Effector memory CD8-positive, alpha-beta T cell (primary cell): ENCODE measurements at regions not wholly inside any gene's neighbourhood (a gene's known extent, or its start where the extent isn't known, plus 50 kb on each side); places are given as distances from the start of the nearest gene placed in this dataset.

Experiments
- ATAC-seq: fragments of 150-1000 bp; cut with Tn5 transposase; replicated peaks from 2 replicates; pipeline ENCODE4 v1.10.0; 2021; ENCODE audit warnings: mild to moderate bottlenecking, moderate library complexity
- DNase-seq, 3 experiments: peaks; one replicate each; pipeline ENCODE4 v3.0.0; 2021
- H3K27ac Mint-ChIP-seq, 2 donors: one replicate each; pipeline ENCODE4 v1.8.0; 2022; ENCODE audit warnings: mild to moderate bottlenecking in 2 of 2, mixed read lengths in 2 of 2, moderate library complexity in 2 of 2
- H3K27me3 Mint-ChIP-seq, 2 donors: one replicate each; pipeline ENCODE4 v1.8.0; 2022; ENCODE audit warnings: mixed read lengths in 2 of 2
- H3K36me3 Mint-ChIP-seq: one replicate; pipeline ENCODE4 v1.8.0; 2022; ENCODE audit warnings: mild to moderate bottlenecking, moderate library complexity, mixed read lengths; ENCODE audit not compliant: insufficient read depth
- H3K4me1 Mint-ChIP-seq, 2 donors: one replicate each; pipeline ENCODE4 v1.8.0; 2022; ENCODE audit warnings: low read depth in 2 of 2, mixed read lengths in 2 of 2
- H3K4me3 Mint-ChIP-seq, 2 donors: one replicate each; pipeline ENCODE4 v1.8.0; 2022; ENCODE audit warnings: mild to moderate bottlenecking in 2 of 2, mixed read lengths in 2 of 2, moderate library complexity in 2 of 2
- H3K9me3 Mint-ChIP-seq, 2 donors: one replicate each; pipeline ENCODE4 v1.8.0; 2022; ENCODE audit warnings: mixed read lengths in 2 of 2

GRCh38 chr13:87100431-87100830 is 570.7 kb upstream of the SLITRK5 start:
- ATAC-seq (no peak), DNase-seq (no peak)
- Mint-ChIP-seq H3K36me3 (no peaks in the 10 kb centered on the region), H3K4me3 (no peak overlapping the region), H3K27ac (no peak overlapping the region), H3K9me3 (peaks cover 7 to 16% of the 10 kb centered on the region in 2 donors), H3K27me3 (no peaks in the 10 kb centered on the region), H3K4me1 (no peaks in the 10 kb centered on the region)

- Mint-ChIP-seq H3K4me1 (no peaks in the 10 kb centered on the region), H3K4me3 (no peak overlapping the region), H3K27ac (no peak overlapping the region), H3K27me3 (no peaks in the 10 kb centered on the region), H3K9me3 (peaks cover 5 to 8% of the 10 kb centered on the region in 2 donors), H3K36me3 (no peaks in the 10 kb centered on the region)
- DNase-seq (no peak), ATAC-seq (no peak)
Measured at GRCh38 chr13:87107651-87108050, 563.5 kb upstream of the SLITRK5 start.

- Mint-ChIP-seq H3K27me3 (no peaks in the 10 kb centered on the region), H3K9me3 (peaks cover 0 to 8% of the 10 kb centered on the region in 2 donors), H3K36me3 (peaks cover 3% of the 10 kb centered on the region), H3K4me3 (no peak overlapping the region), H3K4me1 (peaks cover 0 to 3% of the 10 kb centered on the region in 2 donors), H3K27ac (no peak overlapping the region)
- ATAC-seq (no peak), DNase-seq (no peak)
Measured at GRCh38 chr13:87120476-87120875, 550.7 kb upstream of the SLITRK5 start.

- ATAC-seq (peak; percentile 37), DNase-seq (no peak)
- Mint-ChIP-seq H3K4me1 (peaks cover 0 to 3% of the 10 kb centered on the region in 2 donors), H3K27me3 (no peaks in the 10 kb centered on the region), H3K36me3 (no peaks in the 10 kb centered on the region), H3K4me3 (no peak overlapping the region), H3K27ac (no peak overlapping the region), H3K9me3 (peaks cover 0 to 6% of the 10 kb centered on the region in 2 donors)
Measured at GRCh38 chr13:87122551-87122950, 548.6 kb upstream of the SLITRK5 start.

GRCh38 chr13:87123987-87124784 is 547.0 kb upstream of the SLITRK5 start:
- H3K36me3 Mint-ChIP-seq = no peaks in the 10 kb centered on the region
- ATAC-seq = peak; percentile 63
- H3K27ac Mint-ChIP-seq = no peak overlapping the region
- H3K4me3 Mint-ChIP-seq = no peak overlapping the region
- DNase-seq = no peak
- H3K4me1 Mint-ChIP-seq = peaks cover 0 to 3% of the 10 kb centered on the region in 2 donors
- H3K27me3 Mint-ChIP-seq = no peaks in the 10 kb centered on the region
- peaks cover 0 to 6% of the 10 kb centered on the region in 2 donors for H3K9me3 Mint-ChIP-seq

GRCh38 chr13:87124785-87125074 is 546.4 kb upstream of the SLITRK5 start:
- Mint-ChIP-seq H3K4me1 (peaks cover 0 to 3% of the 10 kb centered on the region in 2 donors), H3K9me3 (peaks cover 0 to 7% of the 10 kb centered on the region in 2 donors), H3K27me3 (no peaks in the 10 kb centered on the region), H3K4me3 (no peak overlapping the region), H3K36me3 (no peaks in the 10 kb centered on the region), H3K27ac (no peak overlapping the region)
- ATAC-seq = no peak
- no peak for DNase-seq

GRCh38 chr13:87128036-87128435 is 543.1 kb upstream of the SLITRK5 start:
- no peak overlapping the region for H3K4me3 Mint-ChIP-seq
- H3K27me3 Mint-ChIP-seq = no peaks in the 10 kb centered on the region
- H3K9me3 Mint-ChIP-seq = peaks cover 0 to 7% of the 10 kb centered on the region in 2 donors
- ATAC-seq (no peak), DNase-seq (no peak)
- H3K27ac Mint-ChIP-seq = no peak overlapping the region
- H3K36me3 Mint-ChIP-seq = no peaks in the 10 kb centered on the region
- peaks cover 0 to 3% of the 10 kb centered on the region in 2 donors for H3K4me1 Mint-ChIP-seq

GRCh38 chr13:87128491-87128890 is 542.7 kb upstream of the SLITRK5 start:
- ATAC-seq (no peak), DNase-seq (no peak)
- Mint-ChIP-seq H3K4me3 (no peak overlapping the region), H3K9me3 (peaks cover 0 to 7% of the 10 kb centered on the region in 2 donors), H3K36me3 (no peaks in the 10 kb centered on the region), H3K27me3 (no peaks in the 10 kb centered on the region), H3K4me1 (peaks cover 0 to 3% of the 10 kb centered on the region in 2 donors), H3K27ac (no peak overlapping the region)

GRCh38 chr13:87129602-87130300 is 541.4 kb upstream of the SLITRK5 start:
- Mint-ChIP-seq H3K4me1 (no peaks in the 10 kb centered on the region), H3K27ac (no peak overlapping the region), H3K36me3 (no peaks in the 10 kb centered on the region), H3K27me3 (no peaks in the 10 kb centered on the region), H3K9me3 (peaks cover 0 to 3% of the 10 kb centered on the region in 2 donors), H3K4me3 (no peak overlapping the region)
- ATAC-seq (no peak), DNase-seq (no peak)

GRCh38 chr13:87130423-87130822 is 540.7 kb upstream of the SLITRK5 start:
- H3K36me3 Mint-ChIP-seq = no peaks in the 10 kb centered on the region
- H3K9me3 Mint-ChIP-seq = peaks cover 0 to 3% of the 10 kb centered on the region in 2 donors
- no peaks in the 10 kb centered on the region for H3K27me3 Mint-ChIP-seq
- no peaks in the 10 kb centered on the region for H3K4me1 Mint-ChIP-seq
- no peak for ATAC-seq
- no peak overlapping the region for H3K4me3 Mint-ChIP-seq
- no peak overlapping the region for H3K27ac Mint-ChIP-seq
- no peak for DNase-seq

- ATAC-seq (no peak), DNase-seq (no peak)
- Mint-ChIP-seq H3K9me3 (peaks cover 0 to 1% of the 10 kb centered on the region in 2 donors), H3K27me3 (no peaks in the 10 kb centered on the region), H3K4me3 (no peak overlapping the region), H3K36me3 (no peaks in the 10 kb centered on the region), H3K4me1 (no peaks in the 10 kb centered on the region), H3K27ac (no peak overlapping the region)
Measured at GRCh38 chr13:87131611-87132010, 539.6 kb upstream of the SLITRK5 start.

GRCh38 chr13:87138866-87139265 is 532.3 kb upstream of the SLITRK5 start:
- Mint-ChIP-seq H3K27ac (no peak overlapping the region), H3K4me3 (no peak overlapping the region), H3K9me3 (peaks cover 0 to 2% of the 10 kb centered on the region in 2 donors), H3K36me3 (no peaks in the 10 kb centered on the region), H3K4me1 (no peaks in the 10 kb centered on the region), H3K27me3 (no peaks in the 10 kb centered on the region)
- ATAC-seq (no peak), DNase-seq (no peak)

- Mint-ChIP-seq H3K4me3 (no peak overlapping the region), H3K27me3 (no peaks in the 10 kb centered on the region), H3K9me3 (peaks cover 8 to 9% of the 10 kb centered on the region in 2 donors), H3K27ac (no peak overlapping the region), H3K36me3 (no peaks in the 10 kb centered on the region), H3K4me1 (no peaks in the 10 kb centered on the region)
- no peak for DNase-seq
- no peak for ATAC-seq
Measured at GRCh38 chr13:87147076-87147475, 524.1 kb upstream of the SLITRK5 start.

GRCh38 chr13:87153371-87153770 is 517.8 kb upstream of the SLITRK5 start:
- DNase-seq (no peak), ATAC-seq (no peak)
- no peaks in the 10 kb centered on the region for H3K4me1 Mint-ChIP-seq
- no peak overlapping the region for H3K27ac Mint-ChIP-seq
- H3K27me3 Mint-ChIP-seq = no peaks in the 10 kb centered on the region
- no peak overlapping the region for H3K4me3 Mint-ChIP-seq
- H3K9me3 Mint-ChIP-seq = peaks cover 0 to 5% of the 10 kb centered on the region in 2 donors
- no peaks in the 10 kb centered on the region for H3K36me3 Mint-ChIP-seq
